Body of pancreas (tissue), 4 donors: ENCODE measurements at regions not wholly inside any gene's neighbourhood (a gene's known extent, or its start where the extent isn't known, plus 50 kb on each side); places are given as distances from the start of the nearest gene placed in this dataset.

ENCODE experiments used
- POLR2A ChIP-seq, 3 donors: fragments of 450-650 bp; IDR thresholded peaks; one replicate each; pipeline ENCODE4 v1.6.1; 2016; ENCODE audit warnings: antibody characterized with exemption in 3 of 3, mild to moderate bottlenecking in 2 of 3
- TF ChIP-seq, protein P1 (sequence below), 7 experiments: fragments of 450-650 bp in 4 of 7; fragments of 200-600 bp in 3 of 7; sonication (generic) in 3 of 7; IDR thresholded peaks; one replicate each; pipeline ENCODE4 v1.5.1; 2016 to 2019; ENCODE audit warnings: antibody characterized with exemption in 7 of 7

DNA sequence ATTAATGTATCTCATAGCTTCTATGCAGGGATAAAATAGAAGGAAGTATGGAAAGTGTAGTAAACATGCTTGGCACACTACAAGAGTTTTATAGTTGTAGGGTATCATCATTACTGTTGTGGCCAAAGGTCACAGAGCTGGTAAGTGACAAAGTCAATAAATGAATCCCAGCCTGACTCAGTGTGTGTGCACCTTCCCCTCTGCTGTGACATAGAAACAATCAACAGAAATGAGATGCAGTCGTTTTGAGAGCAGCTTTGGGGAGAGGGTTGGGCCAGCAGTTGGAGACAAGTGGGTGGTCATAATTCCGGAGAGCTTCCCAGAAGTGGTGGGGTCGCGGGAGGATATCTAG, 82.4 kb upstream of the RBPJ start:
- TF ChIP-seq, protein P1, sequence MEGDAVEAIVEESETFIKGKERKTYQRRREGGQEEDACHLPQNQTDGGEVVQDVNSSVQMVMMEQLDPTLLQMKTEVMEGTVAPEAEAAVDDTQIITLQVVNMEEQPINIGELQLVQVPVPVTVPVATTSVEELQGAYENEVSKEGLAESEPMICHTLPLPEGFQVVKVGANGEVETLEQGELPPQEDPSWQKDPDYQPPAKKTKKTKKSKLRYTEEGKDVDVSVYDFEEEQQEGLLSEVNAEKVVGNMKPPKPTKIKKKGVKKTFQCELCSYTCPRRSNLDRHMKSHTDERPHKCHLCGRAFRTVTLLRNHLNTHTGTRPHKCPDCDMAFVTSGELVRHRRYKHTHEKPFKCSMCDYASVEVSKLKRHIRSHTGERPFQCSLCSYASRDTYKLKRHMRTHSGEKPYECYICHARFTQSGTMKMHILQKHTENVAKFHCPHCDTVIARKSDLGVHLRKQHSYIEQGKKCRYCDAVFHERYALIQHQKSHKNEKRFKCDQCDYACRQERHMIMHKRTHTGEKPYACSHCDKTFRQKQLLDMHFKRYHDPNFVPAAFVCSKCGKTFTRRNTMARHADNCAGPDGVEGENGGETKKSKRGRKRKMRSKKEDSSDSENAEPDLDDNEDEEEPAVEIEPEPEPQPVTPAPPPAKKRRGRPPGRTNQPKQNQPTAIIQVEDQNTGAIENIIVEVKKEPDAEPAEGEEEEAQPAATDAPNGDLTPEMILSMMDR (IDR thresholded peaks at IDR 0.05): no peak
- no peak for TF ChIP-seq POLR2A (IDR thresholded peaks at IDR 0.05)
